Esophagus squamous epithelium (tissue), 4 donors: ENCODE measurements at regions not wholly inside any gene's neighbourhood (a gene's known extent, or its start where the extent isn't known, plus 50 kb on each side); places are given as distances from the start of the nearest gene placed in this dataset.

Source experiments
- CTCF ChIP-seq, 6 experiments: fragments of 450-650 bp in 4 of 6; fragments of 200-600 bp in 2 of 6; sonication (generic) in 2 of 6; IDR thresholded peaks; one replicate each; pipeline ENCODE4 v1.5.1; 2016 to 2019; ENCODE audit warnings: antibody characterized with exemption in 6 of 6, mild to moderate bottlenecking in 4 of 6, moderate library complexity in 4 of 6
- POLR2A ChIP-seq, 4 donors: fragments of 450-650 bp; IDR thresholded peaks; one replicate each; pipeline ENCODE4 v1.6.1; 2017; ENCODE audit warnings: antibody characterized with exemption in 4 of 4, mild to moderate bottlenecking in 4 of 4, moderate library complexity in 3 of 4

GRCh38 chr1:181152892-181153633, 64.6 kb downstream of the IER5 start:
- TF ChIP-seq POLR2A (IDR thresholded peaks at IDR 0.05), result peak in 2 of 4 donors; percentile 24 to 37
- TF ChIP-seq CTCF (IDR thresholded peaks at IDR 0.05), result peak in 3 of 6 experiments; percentile 16 to 34 (median 22)
